Esophagus squamous epithelium (tissue), 4 donors: ENCODE measurements at regions not wholly inside any gene's neighbourhood (a gene's known extent, or its start where the extent isn't known, plus 50 kb on each side); places are given as distances from the start of the nearest gene placed in this dataset.

Source experiments
- CTCF ChIP-seq, 6 experiments: fragments of 450-650 bp in 4 of 6; fragments of 200-600 bp in 2 of 6; sonication (generic) in 2 of 6; IDR thresholded peaks; one replicate each; pipeline ENCODE4 v1.5.1; 2016 to 2019; ENCODE audit warnings: antibody characterized with exemption in 6 of 6, mild to moderate bottlenecking in 4 of 6, moderate library complexity in 4 of 6
- POLR2A ChIP-seq, 4 donors: fragments of 450-650 bp; IDR thresholded peaks; one replicate each; pipeline ENCODE4 v1.6.1; 2017; ENCODE audit warnings: antibody characterized with exemption in 4 of 4, mild to moderate bottlenecking in 4 of 4, moderate library complexity in 3 of 4

- TF ChIP-seq CTCF (IDR thresholded peaks at IDR 0.05) (no peak), POLR2A (IDR thresholded peaks at IDR 0.05) (no peak)
These were observed 51.4 kb upstream of the HHIP start for GRCh38 chr4:144594471-144594986.
